Endodermal cell (in vitro differentiated cells): ENCODE measurements at regions not wholly inside any gene's neighbourhood (a gene's known extent, or its start where the extent isn't known, plus 50 kb on each side); places are given as distances from the start of the nearest gene placed in this dataset.

ENCODE experiments used
- DNase-seq: peaks from one replicate; pipeline ENCODE4 v3.0.0-alpha.2; 2017
- H3K27ac ChIP-seq: 2 replicates; pipeline ENCODE4 v1.5.1; 2013; ENCODE audit warnings: mild to moderate bottlenecking, low read depth, low read length, moderate library complexity
- H3K27me3 ChIP-seq: 2 replicates; pipeline ENCODE4 v1.6.1; 2013; ENCODE audit warnings: mild to moderate bottlenecking, low read length, moderate library complexity; ENCODE audit not compliant: insufficient read depth, control insufficient read depth, poor library complexity, severe bottlenecking
- H3K36me3 ChIP-seq: 2 replicates; pipeline ENCODE4 v1.7.0; 2013; ENCODE audit warnings: mild to moderate bottlenecking, low read length, moderate library complexity; ENCODE audit not compliant: control insufficient read depth, insufficient read depth
- H3K4me1 ChIP-seq: one replicate; pipeline ENCODE4 v1.7.0; 2013; ENCODE audit warnings: low read length; ENCODE audit not compliant: control insufficient read depth, insufficient read depth
- H3K4me3 ChIP-seq: 2 replicates; pipeline ENCODE4 v1.5.1; 2013; ENCODE audit warnings: mild to moderate bottlenecking, low read length, moderate library complexity
- H3K9ac ChIP-seq: 2 replicates; pipeline ENCODE4 v1.6.1; 2013; ENCODE audit warnings: mild to moderate bottlenecking, low read length, moderate library complexity; ENCODE audit not compliant: poor library complexity, severe bottlenecking; ENCODE audit errors: extremely low read depth
- H3K9me3 ChIP-seq: 2 replicates; pipeline ENCODE4 v1.6.1; 2013; ENCODE audit warnings: mild to moderate bottlenecking, low read length, moderate library complexity; ENCODE audit not compliant: control insufficient read depth
- H3K27ac Mint-ChIP-seq: 2 replicates; pipeline ENCODE4 v1.8.0; 2020; ENCODE audit warnings: mixed read lengths
- H3K27me3 Mint-ChIP-seq: 2 replicates; pipeline ENCODE4 v1.8.0; 2021; ENCODE audit warnings: mild to moderate bottlenecking, mixed read lengths; ENCODE audit not compliant: insufficient read depth
- H3K36me3 Mint-ChIP-seq: 2 replicates; pipeline ENCODE4 v1.8.0; 2020; ENCODE audit warnings: low read depth, mixed read lengths
- H3K4me1 Mint-ChIP-seq: 2 replicates; pipeline ENCODE4 v1.8.0; 2020; ENCODE audit warnings: mixed read lengths
- H3K4me3 Mint-ChIP-seq: 2 replicates; pipeline ENCODE4 v1.8.0; 2020; ENCODE audit warnings: mild to moderate bottlenecking, moderate library complexity, mixed read lengths
- H3K9me3 Mint-ChIP-seq: 2 replicates; pipeline ENCODE4 v1.8.0; 2020; ENCODE audit warnings: mild to moderate bottlenecking, mixed read lengths
- WGBS, 2 experiments: methylation state at CpG; one replicate each; pipeline versions ENCODE4 v1.1.5 to v1.1.7; 2013; ENCODE audit warnings: missing lambda C conversion rate in 2 of 2, mixed read lengths in 1 of 2; ENCODE audit not compliant: insufficient coverage in 1 of 2, insufficient read length in 1 of 2; 5-methylcytosine and 5-hydroxymethylcytosine counted together
- TF ChIP-seq, protein P1 (sequence below): fragments of 200-600 bp; sonication (generic); conservative IDR thresholded peaks from 2 replicates; pipeline ENCODE4 v1.5.0; 2021; ENCODE audit warnings: antibody characterized with exemption, mild to moderate bottlenecking

DNA sequence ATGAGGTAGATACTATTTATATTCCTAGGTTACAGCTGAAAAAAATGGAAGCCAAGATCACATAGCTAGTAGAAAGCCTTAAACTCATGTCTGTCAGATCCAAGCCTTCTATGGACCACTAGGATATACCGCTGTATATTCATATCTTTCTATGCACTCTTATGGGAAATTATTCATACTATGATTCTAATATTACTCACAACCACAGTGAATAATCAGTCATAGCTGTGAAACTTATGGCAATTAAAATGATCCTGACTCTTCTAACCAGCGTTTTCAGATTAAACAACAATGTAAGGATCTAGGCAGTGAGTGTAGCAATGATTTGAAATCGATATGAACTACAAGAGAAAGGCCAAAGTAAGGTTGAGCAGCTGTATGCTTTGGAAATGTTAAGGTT lies 111.0 kb downstream of the RASGEF1B start:
- Histone ChIP-seq H3K9me3 (no peaks in the 10 kb centered on the region), H3K9ac (no peak overlapping the region), H3K36me3 (no peaks in the 10 kb centered on the region), H3K4me1 (peaks cover 7% of the 10 kb centered on the region), H3K27me3 (no peaks in the 10 kb centered on the region), H3K27ac (no peak overlapping the region), H3K4me3 (no peak overlapping the region)
- TF ChIP-seq, protein P1, sequence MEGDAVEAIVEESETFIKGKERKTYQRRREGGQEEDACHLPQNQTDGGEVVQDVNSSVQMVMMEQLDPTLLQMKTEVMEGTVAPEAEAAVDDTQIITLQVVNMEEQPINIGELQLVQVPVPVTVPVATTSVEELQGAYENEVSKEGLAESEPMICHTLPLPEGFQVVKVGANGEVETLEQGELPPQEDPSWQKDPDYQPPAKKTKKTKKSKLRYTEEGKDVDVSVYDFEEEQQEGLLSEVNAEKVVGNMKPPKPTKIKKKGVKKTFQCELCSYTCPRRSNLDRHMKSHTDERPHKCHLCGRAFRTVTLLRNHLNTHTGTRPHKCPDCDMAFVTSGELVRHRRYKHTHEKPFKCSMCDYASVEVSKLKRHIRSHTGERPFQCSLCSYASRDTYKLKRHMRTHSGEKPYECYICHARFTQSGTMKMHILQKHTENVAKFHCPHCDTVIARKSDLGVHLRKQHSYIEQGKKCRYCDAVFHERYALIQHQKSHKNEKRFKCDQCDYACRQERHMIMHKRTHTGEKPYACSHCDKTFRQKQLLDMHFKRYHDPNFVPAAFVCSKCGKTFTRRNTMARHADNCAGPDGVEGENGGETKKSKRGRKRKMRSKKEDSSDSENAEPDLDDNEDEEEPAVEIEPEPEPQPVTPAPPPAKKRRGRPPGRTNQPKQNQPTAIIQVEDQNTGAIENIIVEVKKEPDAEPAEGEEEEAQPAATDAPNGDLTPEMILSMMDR, result no peak
- Mint-ChIP-seq H3K4me3 (no peak overlapping the region), H3K27ac (no peak overlapping the region), H3K9me3 (no peaks in the 10 kb centered on the region), H3K36me3 (no peaks in the 10 kb centered on the region), H3K4me1 (peaks cover 6% of the 10 kb centered on the region), H3K27me3 (peaks cover 9% of the 10 kb centered on the region)
- WGBS, 2 experiments, result 93% methylated on average over 3 of the region's 3 CpGs; no CpG with 5 or more reads in 1 of the 2 experiments
- no peak for DNase-seq

DNA sequence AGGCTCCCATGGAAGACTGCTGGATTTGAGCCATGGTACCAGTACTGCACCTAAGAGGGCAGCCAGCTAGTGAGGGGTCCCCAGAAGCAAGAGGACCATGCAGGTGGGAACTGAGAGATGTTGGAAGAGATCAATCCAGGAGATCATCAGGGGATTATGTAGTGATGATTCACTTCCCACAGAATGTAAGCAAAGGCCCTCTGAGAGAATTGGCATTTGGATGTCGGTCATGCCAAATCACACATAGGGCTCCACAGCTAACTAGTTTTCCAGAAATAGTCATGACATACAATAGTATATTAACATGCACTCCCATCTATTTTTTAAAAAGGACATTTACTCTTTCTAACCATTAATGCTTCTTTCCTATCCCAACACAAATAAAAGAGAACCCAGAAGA lies 112.5 kb downstream of the RASGEF1B start:
- Mint-ChIP-seq H3K4me1 (peaks cover 10% of the 10 kb centered on the region), H3K4me3 (no peak overlapping the region), H3K27me3 (peaks cover 9% of the 10 kb centered on the region), H3K27ac (no peak overlapping the region), H3K9me3 (no peaks in the 10 kb centered on the region), H3K36me3 (no peaks in the 10 kb centered on the region)
- H3K9ac ChIP-seq, result no peak overlapping the region
- H3K4me1 ChIP-seq, result peaks cover 7% of the 10 kb centered on the region
- no peaks in the 10 kb centered on the region for H3K9me3 ChIP-seq
- no peak overlapping the region for H3K27ac ChIP-seq
- WGBS, 2 experiments, result 97 to 100% methylated on average over 1 of the region's 1 CpG
- H3K4me3 ChIP-seq, result no peak overlapping the region
- no peak for DNase-seq
- TF ChIP-seq, protein P1, result no peak
- H3K27me3 ChIP-seq, result no peaks in the 10 kb centered on the region
- no peaks in the 10 kb centered on the region for H3K36me3 ChIP-seq

DNA sequence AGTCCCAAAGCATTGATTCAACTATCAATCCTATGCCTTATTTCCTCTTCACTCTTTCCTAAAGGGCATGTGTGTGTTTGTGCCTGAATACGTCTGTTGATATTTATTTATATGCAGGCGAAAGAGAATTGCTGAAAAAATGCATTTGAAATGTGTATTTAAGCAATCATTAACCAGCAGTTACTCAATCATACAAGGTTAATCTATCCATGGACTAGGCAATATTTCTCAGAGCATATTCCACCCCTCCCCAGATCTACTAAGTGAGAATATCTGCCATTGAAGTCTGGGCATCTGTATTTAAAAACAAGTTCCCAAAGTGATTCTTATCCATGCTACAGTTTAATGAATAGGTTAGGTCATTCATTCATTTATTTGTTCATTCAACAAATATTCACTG lies 113.6 kb downstream of the RASGEF1B start:
- peaks cover 10% of the 10 kb centered on the region for H3K27me3 Mint-ChIP-seq
- H3K4me1 ChIP-seq, result peaks cover 7% of the 10 kb centered on the region
- H3K9ac ChIP-seq, result no peak overlapping the region

More for the DNA sequence above, 113.6 kb downstream of the RASGEF1B start:
- H3K9me3 Mint-ChIP-seq, result no peaks in the 10 kb centered on the region
- Histone ChIP-seq H3K36me3 (no peaks in the 10 kb centered on the region), H3K9me3 (no peaks in the 10 kb centered on the region), H3K27me3 (no peaks in the 10 kb centered on the region), H3K4me3 (no peak overlapping the region), H3K27ac (no peak overlapping the region)
- DNase-seq, result no peak
- 100% methylated on average over 2 of the region's 2 CpGs; no CpG with 5 or more reads in 1 of the 2 experiments for WGBS, 2 experiments
- H3K4me3 Mint-ChIP-seq, result no peak overlapping the region
- H3K27ac Mint-ChIP-seq, result no peak overlapping the region
- TF ChIP-seq, protein P1, result no peak
- H3K4me1 Mint-ChIP-seq, result peaks cover 13% of the 10 kb centered on the region
- H3K36me3 Mint-ChIP-seq, result no peaks in the 10 kb centered on the region
